Body of pancreas (tissue), 4 donors: ENCODE measurements at regions not wholly inside any gene's neighbourhood (a gene's known extent, or its start where the extent isn't known, plus 50 kb on each side); places are given as distances from the start of the nearest gene placed in this dataset.

ENCODE experiments used
- ATAC-seq: fragments of 150-250 bp; one replicate; pipeline ENCODE4 v1.9.1; 2016
- DNase-seq, 4 donors: peaks; one replicate each; pipeline ENCODE4 v3.0.0-alpha.2; 2019
- H3K27ac ChIP-seq, 4 donors: fragments of 200-600 bp; sonication (generic); 1 replicate in 3 of 4; 2 replicates in 1 of 4; pipeline versions ENCODE4 v1.5.1 to v1.6.1; 2016 to 2019; ENCODE audit warnings: mild to moderate bottlenecking in 1 of 4, mixed read lengths in 1 of 4, moderate library complexity in 1 of 4
- H3K27me3 ChIP-seq, 2 donors: fragments of 200-600 bp; sonication (generic); one replicate each; pipeline ENCODE4 v1.6.0; 2016; ENCODE audit warnings: mild to moderate bottlenecking in 1 of 2
- H3K36me3 ChIP-seq, 2 donors: fragments of 200-600 bp; sonication (generic); replicated peaks in 1 of 2; 2 replicates each; pipeline ENCODE4 v1.5.1; 2016; ENCODE audit warnings: low read depth in 2 of 2; ENCODE audit not compliant: insufficient read depth in 1 of 2
- H3K4me1 ChIP-seq: fragments of 200-600 bp; sonication (generic); one replicate; pipeline ENCODE4 v1.6.0; 2016
- H3K4me3 ChIP-seq, 2 donors: fragments of 200-600 bp; sonication (generic); 1 replicate in 1 of 2; 2 replicates in 1 of 2; pipeline ENCODE4 v1.5.1; 2016 to 2019
- H3K9me3 ChIP-seq, 3 donors: fragments of 200-600 bp; sonication (generic); 1 replicate in 2 of 3; 2 replicates in 1 of 3; pipeline ENCODE4 v1.5.1; 2016
- CTCF ChIP-seq, 7 experiments: fragments of 450-650 bp in 4 of 7; fragments of 200-600 bp in 3 of 7; sonication (generic) in 3 of 7; IDR thresholded peaks; one replicate each; pipeline ENCODE4 v1.5.1; 2016 to 2019; ENCODE audit warnings: antibody characterized with exemption in 7 of 7
- POLR2A ChIP-seq, 3 donors: fragments of 450-650 bp; IDR thresholded peaks; one replicate each; pipeline ENCODE4 v1.6.1; 2016; ENCODE audit warnings: antibody characterized with exemption in 3 of 3, mild to moderate bottlenecking in 2 of 3
- WGBS, 2 donors: methylation state at CpG; one replicate each; pipeline ENCODE4 v1.1.5; 2017; 5-methylcytosine and 5-hydroxymethylcytosine counted together
- intact Hi-C: fragments of 100-400 bp; cut with DNase I; formaldehyde crosslinking; loops from one replicate; pipeline ENCODE4 v1.15.1; 2023

GRCh38 chr2:47276061-47276460 lies 93.0 kb upstream of the EPCAM start:
- DNase-seq, result no peak
- H3K36me3 ChIP-seq, result no peaks in the 10 kb centered on the region
- no peak for ATAC-seq
- H3K27ac ChIP-seq, result no peak overlapping the region
- WGBS, 2 donors, result 69% methylated on average over 3 of the region's 3 CpGs
- no peak for TF ChIP-seq POLR2A (IDR thresholded peaks at IDR 0.05)
- no peak for TF ChIP-seq CTCF (IDR thresholded peaks at IDR 0.05)
- H3K4me3 ChIP-seq, result no peak overlapping the region
- H3K9me3 ChIP-seq, result no peaks in the 10 kb centered on the region
- intact Hi-C loops, result no loop called here
- peaks cover 20% of the 10 kb centered on the region for H3K4me1 ChIP-seq
- no peaks in the 10 kb centered on the region for H3K27me3 ChIP-seq

DNA sequence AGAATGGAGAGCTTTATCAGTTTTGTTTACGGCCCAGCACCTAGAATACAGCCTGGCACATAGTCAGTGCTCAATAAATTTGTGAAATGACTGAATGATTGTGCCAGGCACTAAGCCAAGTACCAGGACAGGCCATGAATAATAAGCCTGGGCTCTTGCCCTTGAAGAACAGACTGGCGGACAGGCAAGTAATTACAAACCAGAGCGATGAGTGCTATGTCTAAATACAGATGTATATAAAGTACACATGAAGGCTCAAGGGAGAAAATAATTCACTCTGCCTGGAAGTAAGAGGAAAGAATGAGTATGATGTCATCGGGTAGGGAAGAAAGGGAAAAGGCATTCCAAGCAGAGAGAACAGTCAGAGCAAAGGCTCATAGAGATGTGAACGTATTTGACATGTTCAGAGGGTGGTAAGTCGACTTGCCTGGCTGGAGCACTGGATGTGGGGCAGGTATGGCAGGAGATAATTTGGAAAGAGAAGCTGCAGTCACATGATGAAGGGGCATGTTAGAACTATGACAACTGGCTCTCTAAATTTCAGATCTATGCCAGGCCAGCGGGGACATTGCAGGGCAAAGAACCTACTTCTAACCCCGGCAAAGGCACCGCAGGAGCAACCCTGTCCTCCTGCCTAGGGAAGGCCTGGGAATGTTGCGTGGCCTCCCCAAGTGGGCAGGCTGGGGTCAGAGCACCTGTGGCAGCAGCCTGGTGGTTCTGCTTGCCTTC lies 94.9 kb upstream of the EPCAM start:
- no peaks in the 10 kb centered on the region for H3K27me3 ChIP-seq
- no peak for ATAC-seq
- no peak for DNase-seq
- WGBS, 2 donors, result 78 to 82% methylated on average over 10 of the region's 10 CpGs
- TF ChIP-seq POLR2A (IDR thresholded peaks at IDR 0.05) (no peak), CTCF (IDR thresholded peaks at IDR 0.05) (no peak)
- H3K4me1 ChIP-seq, result peaks cover 25% of the 10 kb centered on the region
- no peak overlapping the region for H3K4me3 ChIP-seq
- H3K36me3 ChIP-seq, result no peaks in the 10 kb centered on the region
- intact Hi-C loops, result no loop called here
- peak overlapping the region in 2 of 4 donors; percentile 13 to 28 for H3K27ac ChIP-seq
- H3K9me3 ChIP-seq, result no peaks in the 10 kb centered on the region

- ATAC-seq (no peak), DNase-seq (no peak)
- 56 to 65% methylated on average over 14 to 18 of the region's 18 CpGs for WGBS, 2 donors
- Histone ChIP-seq H3K4me3 (no peak overlapping the region), H3K27ac (no peak overlapping the region), H3K27me3 (no peaks in the 10 kb centered on the region), H3K9me3 (no peaks in the 10 kb centered on the region), H3K4me1 (peaks cover 25% of the 10 kb centered on the region), H3K36me3 (no peaks in the 10 kb centered on the region)
- TF ChIP-seq CTCF (IDR thresholded peaks at IDR 0.05) (no peak), POLR2A (IDR thresholded peaks at IDR 0.05) (no peak)
- intact Hi-C loops, result no loop called here
Measured at GRCh38 chr2:47272905-47273758, 96.0 kb upstream of the EPCAM start.

DNA sequence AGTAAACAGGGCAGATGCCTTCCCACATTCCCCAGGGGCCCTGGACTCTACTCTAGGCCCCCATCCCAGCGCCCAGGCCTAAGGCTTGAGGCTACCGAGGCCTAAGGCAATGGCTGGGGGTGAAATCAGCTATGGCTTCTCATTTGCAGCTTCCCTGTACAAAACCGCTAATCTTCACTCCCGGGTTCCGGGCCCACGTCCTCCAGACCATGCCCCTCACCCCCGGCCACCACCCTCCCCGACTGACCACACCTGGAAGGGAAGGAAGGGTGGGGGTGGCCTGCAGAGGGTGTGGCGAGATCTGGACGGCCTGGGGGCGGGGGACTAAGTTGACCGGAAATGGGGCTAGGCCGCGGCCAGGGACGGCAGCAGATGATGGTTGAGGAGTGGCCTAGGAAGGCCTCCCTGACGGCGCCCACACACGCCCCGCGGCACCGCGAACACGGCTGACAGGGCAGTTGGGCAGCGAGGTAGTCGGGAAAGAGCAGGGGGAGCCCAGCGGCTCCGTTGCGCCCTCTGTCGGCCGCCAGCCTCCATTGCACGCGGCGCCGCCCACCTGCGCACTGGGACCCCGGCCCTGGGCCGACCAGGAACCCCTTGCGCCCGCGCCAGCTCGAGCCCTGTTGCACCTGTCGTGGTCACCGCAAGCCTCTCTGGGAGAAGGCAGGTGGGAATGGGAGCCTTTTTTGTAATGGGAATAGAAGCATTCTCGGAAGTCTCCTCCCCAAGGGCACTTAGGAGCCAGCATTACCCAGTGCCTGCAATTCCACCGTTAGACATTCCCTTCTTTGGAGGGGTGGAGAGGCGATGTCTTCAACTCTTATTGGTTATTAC lies 95.9 kb upstream of the CALM2 start:
- intact Hi-C loops, result no loop called here
- DNase-seq (peak; percentile 61 to 67 (median 64)), ATAC-seq (peak; percentile 84)
- Histone ChIP-seq H3K4me1 (peaks cover 25% of the 10 kb centered on the region), H3K36me3 (no peaks in the 10 kb centered on the region), H3K27ac (peak overlapping the region in 3 of 4 donors; percentile 24 to 29 (median 27)), H3K9me3 (no peaks in the 10 kb centered on the region), H3K27me3 (no peaks in the 10 kb centered on the region), H3K4me3 (peak overlapping the region in 1 of 2 donors; percentile 10)
- 12 to 32% methylated on average over 12 to 45 of the region's 46 CpGs for WGBS, 2 donors
- peak; percentile 86 to 98 (median 93) for TF ChIP-seq CTCF (IDR thresholded peaks at IDR 0.05)
- TF ChIP-seq POLR2A (IDR thresholded peaks at IDR 0.05), result no peak
